ENCODE measurements at regions not wholly inside any gene's neighbourhood (a gene's known extent, or its start where the extent isn't known, plus 50 kb on each side); places are given as distances from the start of the nearest gene placed in this dataset.

- WGBS (ENCODE audit: insufficient coverage), result 89% methylated on average over 4 of the region's 6 CpGs
- CTCF ChIA-PET, result no interaction called here
- no peak for ATAC-seq (ENCODE audit: low read depth)
Observed at GRCh38 chr1:47659146-47659545, 221.3 kb downstream of the FOXD2 start.

GRCh38 chr1:47660622-47661021 is 222.8 kb downstream of the FOXD2 start:
- intact Hi-C loops (cut with micrococcal nuclease), result no loop called here
- TF ChIP-seq EZH2 (IDR thresholded peaks at IDR 0.05; ENCODE audit: borderline replicate concordance, insufficient read depth, low read depth, low read length, poor library complexity, severe bottlenecking) (no peak), CTCF (IDR thresholded peaks at IDR 0.05) (no peak)
- Histone ChIP-seq H3K4me1 (ENCODE audit: control insufficient read depth in 2 of 2, insufficient read depth in 2 of 2, low read length in 2 of 2) (no peaks in the 10 kb centered on the region), H3K9ac (ENCODE audit: low read length) (no peak overlapping the region), H3K4me2 (replicated peaks; ENCODE audit: low read depth, low read length, poor library complexity, severe bottlenecking) (no peak overlapping the region), H3K4me3 (ENCODE audit: control extremely low read depth in 1 of 5, extremely low read depth in 1 of 5, insufficient read depth in 1 of 5, low read depth in 2 of 5, low read length in 4 of 5) (no peak overlapping the region), H3K79me2 (ENCODE audit: control insufficient read depth, insufficient read depth, low read length) (no peaks in the 10 kb centered on the region), H3K9me3 (ENCODE audit: control extremely low read depth in 1 of 3, control insufficient read depth in 2 of 3, insufficient read depth in 1 of 3, low read length in 2 of 3) (no peaks in the 10 kb centered on the region), H3K27ac (ENCODE audit: low read length in 2 of 2) (no peak overlapping the region), H3K36me3 (replicated peaks in 1 of 2; ENCODE audit: control extremely low read depth in 1 of 2, control insufficient read depth in 1 of 2, extremely low read depth in 1 of 2, insufficient read depth in 2 of 2, low read length in 1 of 2) (no peaks in the 10 kb centered on the region), H4K20me1 (ENCODE audit: control insufficient read depth, insufficient read depth, low read length, poor library complexity, severe bottlenecking) (no peaks in the 10 kb centered on the region), H2AFZ (ENCODE audit: insufficient read depth, low read depth, low read length, poor library complexity, severe bottlenecking) (no peak overlapping the region), H3K27me3 (replicated peaks in 1 of 4; ENCODE audit: control extremely low read depth in 1 of 4, control insufficient read depth in 3 of 4, insufficient read depth in 4 of 4, low read length in 3 of 4) (peaks cover 0 to 2% (median 0%) of the 10 kb centered on the region in 4 experiments)
- Mint-ChIP-seq H3K9me3 (ENCODE audit: insufficient read depth) (no peaks in the 10 kb centered on the region), H3K27ac (no peak overlapping the region), H3K4me1 (no peaks in the 10 kb centered on the region), H3K27me3 (peaks cover 24% of the 10 kb centered on the region), H3K4me3 (no peak overlapping the region)
- ATAC-seq (ENCODE audit: low read depth) (no peak), DNase-seq (no peak)
- CTCF ChIA-PET, result no interaction called here
- POLR2A ChIA-PET, result no interaction called here
- 75% methylated on average over 1 of the region's 1 CpG for WGBS (ENCODE audit: insufficient coverage)

More at GRCh38 chr1:47659146-47659545, 221.3 kb downstream of the FOXD2 start:
- Histone ChIP-seq H3K4me1 (ENCODE audit: control insufficient read depth in 2 of 2, insufficient read depth in 2 of 2, low read length in 2 of 2) (no peaks in the 10 kb centered on the region), H3K4me2 (replicated peaks; ENCODE audit: low read depth, low read length, poor library complexity, severe bottlenecking) (no peak overlapping the region), H3K9ac (ENCODE audit: low read length) (no peak overlapping the region), H3K79me2 (ENCODE audit: control insufficient read depth, insufficient read depth, low read length) (no peaks in the 10 kb centered on the region), H3K27ac (ENCODE audit: low read length in 2 of 2) (no peak overlapping the region), H3K4me3 (ENCODE audit: control extremely low read depth in 1 of 5, extremely low read depth in 1 of 5, insufficient read depth in 1 of 5, low read depth in 2 of 5, low read length in 4 of 5) (no peak overlapping the region), H4K20me1 (ENCODE audit: control insufficient read depth, insufficient read depth, low read length, poor library complexity, severe bottlenecking) (no peaks in the 10 kb centered on the region), H3K36me3 (replicated peaks in 1 of 2; ENCODE audit: control extremely low read depth in 1 of 2, control insufficient read depth in 1 of 2, extremely low read depth in 1 of 2, insufficient read depth in 2 of 2, low read length in 1 of 2) (no peaks in the 10 kb centered on the region), H2AFZ (ENCODE audit: insufficient read depth, low read depth, low read length, poor library complexity, severe bottlenecking) (no peak overlapping the region), H3K27me3 (replicated peaks in 1 of 4; ENCODE audit: control extremely low read depth in 1 of 4, control insufficient read depth in 3 of 4, insufficient read depth in 4 of 4, low read length in 3 of 4) (peaks cover 0 to 3% (median 1%) of the 10 kb centered on the region in 4 experiments), H3K9me3 (ENCODE audit: control extremely low read depth in 1 of 3, control insufficient read depth in 2 of 3, insufficient read depth in 1 of 3, low read length in 2 of 3) (no peaks in the 10 kb centered on the region)
- DNase-seq, result no peak
- TF ChIP-seq CTCF (IDR thresholded peaks at IDR 0.05) (no peak), EZH2 (IDR thresholded peaks at IDR 0.05; ENCODE audit: borderline replicate concordance, insufficient read depth, low read depth, low read length, poor library complexity, severe bottlenecking) (no peak)
- no peak overlapping the region for H3K4me3 Mint-ChIP-seq
- intact Hi-C loops (cut with micrococcal nuclease), result no loop called here
- peaks cover 35% of the 10 kb centered on the region for H3K27me3 Mint-ChIP-seq
- H3K27ac Mint-ChIP-seq, result no peak overlapping the region
- H3K9me3 Mint-ChIP-seq (ENCODE audit: insufficient read depth), result no peaks in the 10 kb centered on the region
- POLR2A ChIA-PET, result no interaction called here
- H3K4me1 Mint-ChIP-seq, result no peaks in the 10 kb centered on the region

Data from B cell (primary cell).